PFSK-1 (cell line): ENCODE measurements at regions not wholly inside any gene's neighbourhood (a gene's known extent, or its start where the extent isn't known, plus 50 kb on each side); places are given as distances from the start of the nearest gene placed in this dataset.

Experiments
- POLR2AphosphoS5 ChIP-seq: IDR thresholded peaks from 2 replicates; pipeline ENCODE4 v1.6.1; 2012; ENCODE audit warnings: low read depth, mild to moderate bottlenecking, control low read depth, low read length, moderate library complexity
- REST ChIP-seq, 2 experiments: IDR thresholded peaks; 2 replicates each; pipeline versions ENCODE4 v1.6.1 to v1.8.0; 2011 to 2012; ENCODE audit warnings: low read depth in 2 of 2, low read length in 2 of 2, control low read depth in 1 of 2, inconsistent platforms in 1 of 2, mild to moderate bottlenecking in 1 of 2, moderate library complexity in 1 of 2; ENCODE audit not compliant: insufficient read depth in 1 of 2
- SIN3A ChIP-seq: IDR thresholded peaks from 2 replicates; pipeline ENCODE4 v1.6.1; 2012; ENCODE audit warnings: mild to moderate bottlenecking, low read length, moderate library complexity, borderline replicate concordance; ENCODE audit not compliant: insufficient read depth
- TAF1 ChIP-seq: IDR thresholded peaks from 2 replicates; pipeline ENCODE4 v1.6.1; 2012; ENCODE audit warnings: low read length, control low read depth, borderline replicate concordance; ENCODE audit not compliant: insufficient read depth

GRCh38 chr9:90514877-90515276, 127.7 kb downstream of the DIRAS2 start:
- TF ChIP-seq TAF1 (no peak), POLR2AphosphoS5 (no peak), SIN3A (no peak), REST (IDR thresholded peaks at IDR 0.05; ENCODE audit: insufficient read depth in 1 of 2, low read depth in 2 of 2, low read length in 2 of 2) (no peak)
